NB4 (cell line): ENCODE measurements at regions not wholly inside any gene's neighbourhood (a gene's known extent, or its start where the extent isn't known, plus 50 kb on each side); places are given as distances from the start of the nearest gene placed in this dataset.

ENCODE experiments used
- DNase-seq: peaks from one replicate; pipeline ENCODE4 v3.0.0; 2010; ENCODE audit warnings: low read depth
- H3K4me3 ChIP-seq: one replicate; pipeline ENCODE4 v1.5.1; 2011; ENCODE audit warnings: mild to moderate bottlenecking, low read depth, low read length, moderate library complexity
- MYC ChIP-seq: IDR thresholded peaks from 2 replicates; pipeline ENCODE4 v1.6.1; 2011; ENCODE audit warnings: low read depth, low read length
- POLR2A ChIP-seq: IDR thresholded peaks from 2 replicates; pipeline ENCODE4 v1.6.1; 2011; ENCODE audit warnings: mild to moderate bottlenecking; ENCODE audit not compliant: insufficient read length; ENCODE audit errors: extremely low read depth
- TF ChIP-seq, protein P1 (sequence below): IDR thresholded peaks from one replicate; pipeline ENCODE4 v1.5.1; 2012; ENCODE audit warnings: low read depth, low read length
- TF ChIP-seq, protein P2 (sequence below): IDR thresholded peaks from 2 replicates; pipeline ENCODE4 v1.6.1; 2011; ENCODE audit warnings: low read depth, low read length

DNA sequence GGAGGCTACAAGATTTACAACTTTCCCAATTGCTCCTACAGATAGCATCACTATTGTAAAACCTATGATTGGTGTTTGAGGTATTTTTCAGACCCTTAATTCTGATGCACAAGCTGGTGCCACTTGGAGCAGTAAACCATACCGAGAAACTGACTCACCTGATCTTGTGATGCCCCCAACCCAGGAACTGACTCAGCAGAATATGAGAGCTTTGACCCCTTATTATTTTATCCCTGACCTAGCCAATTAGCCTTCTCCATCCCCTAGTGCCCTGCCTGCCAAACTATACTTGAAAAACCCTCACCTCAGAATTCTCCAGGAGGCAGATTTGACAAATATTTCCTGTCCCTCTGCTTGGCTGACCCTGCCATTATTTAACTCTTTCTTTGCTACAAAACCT lies 585.9 kb upstream of the GHITM start:
- TF ChIP-seq, protein P1, sequence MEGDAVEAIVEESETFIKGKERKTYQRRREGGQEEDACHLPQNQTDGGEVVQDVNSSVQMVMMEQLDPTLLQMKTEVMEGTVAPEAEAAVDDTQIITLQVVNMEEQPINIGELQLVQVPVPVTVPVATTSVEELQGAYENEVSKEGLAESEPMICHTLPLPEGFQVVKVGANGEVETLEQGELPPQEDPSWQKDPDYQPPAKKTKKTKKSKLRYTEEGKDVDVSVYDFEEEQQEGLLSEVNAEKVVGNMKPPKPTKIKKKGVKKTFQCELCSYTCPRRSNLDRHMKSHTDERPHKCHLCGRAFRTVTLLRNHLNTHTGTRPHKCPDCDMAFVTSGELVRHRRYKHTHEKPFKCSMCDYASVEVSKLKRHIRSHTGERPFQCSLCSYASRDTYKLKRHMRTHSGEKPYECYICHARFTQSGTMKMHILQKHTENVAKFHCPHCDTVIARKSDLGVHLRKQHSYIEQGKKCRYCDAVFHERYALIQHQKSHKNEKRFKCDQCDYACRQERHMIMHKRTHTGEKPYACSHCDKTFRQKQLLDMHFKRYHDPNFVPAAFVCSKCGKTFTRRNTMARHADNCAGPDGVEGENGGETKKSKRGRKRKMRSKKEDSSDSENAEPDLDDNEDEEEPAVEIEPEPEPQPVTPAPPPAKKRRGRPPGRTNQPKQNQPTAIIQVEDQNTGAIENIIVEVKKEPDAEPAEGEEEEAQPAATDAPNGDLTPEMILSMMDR: no peak
- TF ChIP-seq MYC: no peak
- TF ChIP-seq POLR2A: no peak
- H3K4me3 ChIP-seq: no peak overlapping the region
- DNase-seq: no peak

DNA sequence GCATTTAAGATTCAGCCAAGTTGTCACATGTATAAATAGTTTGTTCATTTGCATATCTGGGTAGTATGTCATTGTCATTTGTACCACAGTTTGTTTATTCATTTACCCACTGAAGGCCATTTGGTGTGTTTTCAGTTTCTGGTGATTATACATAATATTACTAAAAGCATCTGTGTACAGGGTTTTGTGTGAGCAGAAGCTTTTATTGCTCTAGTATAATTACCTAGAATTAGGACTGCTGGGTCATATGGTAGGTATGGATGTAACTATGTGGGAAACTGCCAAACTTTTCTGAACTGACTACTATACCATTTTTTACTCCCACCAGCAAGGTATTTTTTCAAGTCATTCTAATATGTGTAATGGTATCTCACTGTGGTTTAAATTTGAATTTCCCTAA lies 584.0 kb upstream of the GHITM start:
- TF ChIP-seq POLR2A: no peak
- TF ChIP-seq, protein P1: no peak
- TF ChIP-seq, protein P2, sequence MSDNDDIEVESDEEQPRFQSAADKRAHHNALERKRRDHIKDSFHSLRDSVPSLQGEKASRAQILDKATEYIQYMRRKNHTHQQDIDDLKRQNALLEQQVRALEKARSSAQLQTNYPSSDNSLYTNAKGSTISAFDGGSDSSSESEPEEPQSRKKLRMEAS: no peak
- no peak for TF ChIP-seq MYC
- no peak overlapping the region for H3K4me3 ChIP-seq
- no peak for DNase-seq

DNA sequence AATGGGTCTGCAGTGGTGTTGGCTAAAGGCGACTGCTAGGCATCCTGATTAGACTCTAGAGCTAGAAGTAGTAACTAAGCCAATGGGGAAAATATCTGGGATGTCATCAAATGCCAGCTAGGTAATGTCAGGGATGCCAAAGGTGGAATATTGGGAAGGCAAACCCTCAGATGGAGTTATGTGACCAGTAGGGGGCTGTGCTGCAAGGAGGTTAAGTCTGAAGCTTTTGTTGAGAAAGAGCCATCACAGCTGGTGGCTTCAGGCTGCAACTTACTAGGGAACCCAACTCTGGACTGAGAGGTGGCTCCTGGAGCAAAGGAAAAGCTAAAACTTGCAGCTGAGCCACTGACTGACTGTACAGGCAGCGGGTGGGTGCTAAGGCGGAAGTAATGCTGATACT lies 576.9 kb upstream of the GHITM start:
- peak; percentile 4 for DNase-seq
- H3K4me3 ChIP-seq: no peak overlapping the region
- TF ChIP-seq MYC: no peak
- TF ChIP-seq, protein P1: no peak
- no peak for TF ChIP-seq POLR2A
- TF ChIP-seq, protein P2: no peak

DNA sequence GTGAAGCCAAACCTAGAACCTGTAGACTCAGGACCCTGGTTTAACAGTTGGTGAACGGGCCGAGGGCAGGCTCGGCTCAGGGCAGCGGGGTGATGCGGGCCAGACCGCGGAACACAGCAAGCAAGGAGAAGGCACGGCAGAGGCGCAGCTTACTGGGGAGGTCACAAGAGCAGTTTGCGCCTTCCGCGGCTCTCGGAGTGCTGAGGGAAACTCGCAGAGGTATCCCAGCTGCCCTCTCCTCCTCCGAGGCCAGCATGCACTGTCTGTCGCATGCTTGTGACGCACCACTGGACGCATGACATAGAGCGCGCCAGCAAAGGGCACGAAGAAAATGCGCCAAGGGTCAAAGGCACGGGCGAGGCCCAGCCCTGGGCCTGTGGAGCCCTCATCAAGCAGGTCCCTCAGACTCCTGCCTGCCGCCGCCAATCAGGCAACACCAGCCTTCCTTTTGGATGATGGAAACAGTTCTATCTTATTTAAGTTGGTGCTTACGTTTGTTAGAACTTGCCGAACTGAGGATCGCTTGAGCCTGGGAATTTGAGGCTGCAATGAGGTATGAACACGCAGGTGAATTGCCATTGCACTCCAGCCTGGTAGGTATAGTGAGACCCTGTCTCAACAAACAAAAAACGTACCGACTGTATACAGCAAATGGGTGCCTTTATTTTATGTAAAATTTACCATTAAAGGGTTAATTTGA lies 574.3 kb upstream of the GHITM start:
- TF ChIP-seq, protein P1: no peak
- TF ChIP-seq, protein P2: no peak
- TF ChIP-seq MYC (no peak), POLR2A (no peak)
- DNase-seq: no peak
- no peak overlapping the region for H3K4me3 ChIP-seq

DNA sequence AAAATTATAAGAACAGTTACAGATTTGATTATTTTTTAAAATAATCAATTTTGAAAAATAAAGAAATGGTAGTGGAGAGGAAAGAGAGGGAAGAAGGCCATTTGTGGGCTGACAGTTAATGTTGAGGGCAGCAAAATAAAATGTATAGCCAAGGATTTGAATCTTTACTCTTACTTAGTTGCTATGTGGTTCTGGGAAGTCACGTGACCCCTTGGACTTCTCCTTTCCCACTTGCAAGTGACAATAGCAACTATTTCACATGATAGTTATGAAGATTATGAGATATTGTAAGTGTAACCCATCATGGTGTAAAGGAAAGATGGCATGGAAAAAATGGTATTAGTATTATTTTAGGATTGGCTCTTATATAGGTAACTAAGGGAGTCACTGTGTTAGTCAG lies 567.3 kb upstream of the GHITM start:
- peak; percentile 8 for DNase-seq
- TF ChIP-seq, protein P1: no peak
- TF ChIP-seq, protein P2: no peak
- TF ChIP-seq MYC: no peak
- no peak for TF ChIP-seq POLR2A
- H3K4me3 ChIP-seq: no peak overlapping the region

DNA sequence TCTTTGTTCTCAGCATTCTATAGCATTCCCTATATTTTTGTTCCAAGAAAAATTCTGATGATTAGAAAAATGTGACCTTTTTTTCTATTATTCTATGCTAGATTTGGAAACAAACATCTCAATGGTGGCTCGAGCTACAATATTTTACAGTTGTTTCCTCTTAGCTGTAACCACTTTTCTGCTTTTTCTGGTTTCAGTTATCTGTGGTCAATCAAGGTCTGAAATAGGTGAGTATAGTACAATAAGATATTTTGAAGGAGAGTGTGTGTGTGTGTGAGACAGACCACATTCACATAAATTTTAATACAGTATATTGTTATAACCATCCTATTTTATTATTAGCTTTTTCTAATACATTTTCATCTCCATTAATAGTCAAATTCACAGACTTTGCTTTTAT lies 564.5 kb upstream of the GHITM start:
- DNase-seq: no peak
- TF ChIP-seq MYC (no peak), POLR2A (no peak)
- TF ChIP-seq, protein P1: no peak
- TF ChIP-seq, protein P2: no peak
- no peak overlapping the region for H3K4me3 ChIP-seq
